DMS 273 (cell line): ENCODE measurements at regions not wholly inside any gene's neighbourhood (a gene's known extent, or its start where the extent isn't known, plus 50 kb on each side); places are given as distances from the start of the nearest gene placed in this dataset.
"Not testable (repeated sequence)": the region's sequence is repeated elsewhere in the genome, so short reads cannot be mapped to it uniquely, and the experiment has no call there.

Experiments
- DNase-seq: peaks from one replicate; lab custom pipeline; 2025; ENCODE audit not compliant: unreplicated experiment; lab: John Stamatoyannopoulos, UW

DNA sequence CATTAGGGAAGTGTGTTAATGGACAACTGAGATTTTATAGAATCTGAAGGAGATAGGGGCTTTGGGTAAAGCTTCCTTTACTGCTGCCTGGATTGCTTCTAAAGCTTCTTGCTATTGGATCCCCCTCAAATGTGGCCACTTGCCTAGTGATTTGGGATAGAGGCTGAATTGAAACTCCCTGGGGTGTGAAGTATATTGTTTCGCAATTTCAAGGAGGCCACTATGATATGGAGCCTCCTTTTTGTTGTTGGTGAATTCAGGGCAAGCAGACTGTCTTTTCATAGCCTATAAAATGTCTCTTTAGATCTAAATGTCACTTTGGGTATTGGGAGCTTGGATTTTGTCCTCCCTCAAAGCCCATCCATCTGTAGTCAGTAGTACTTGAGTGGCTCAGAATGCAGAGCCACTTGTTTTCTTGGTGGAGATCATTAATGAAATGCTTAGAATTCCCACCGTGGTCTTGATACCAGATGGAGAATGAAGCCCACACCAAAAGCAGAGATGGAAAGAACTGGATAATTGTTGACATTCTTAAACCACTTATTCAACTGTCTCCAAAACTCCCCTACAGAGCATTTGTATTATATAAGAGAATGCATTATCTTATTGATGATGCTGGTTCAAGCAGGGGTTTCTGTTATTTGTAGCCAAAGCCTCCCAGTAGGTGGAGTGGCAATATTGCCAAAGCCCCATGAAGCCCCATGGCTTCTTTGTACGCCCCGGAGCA, 144.3 kb upstream of the KCNE2 start:
- no peak for DNase-seq

DNA sequence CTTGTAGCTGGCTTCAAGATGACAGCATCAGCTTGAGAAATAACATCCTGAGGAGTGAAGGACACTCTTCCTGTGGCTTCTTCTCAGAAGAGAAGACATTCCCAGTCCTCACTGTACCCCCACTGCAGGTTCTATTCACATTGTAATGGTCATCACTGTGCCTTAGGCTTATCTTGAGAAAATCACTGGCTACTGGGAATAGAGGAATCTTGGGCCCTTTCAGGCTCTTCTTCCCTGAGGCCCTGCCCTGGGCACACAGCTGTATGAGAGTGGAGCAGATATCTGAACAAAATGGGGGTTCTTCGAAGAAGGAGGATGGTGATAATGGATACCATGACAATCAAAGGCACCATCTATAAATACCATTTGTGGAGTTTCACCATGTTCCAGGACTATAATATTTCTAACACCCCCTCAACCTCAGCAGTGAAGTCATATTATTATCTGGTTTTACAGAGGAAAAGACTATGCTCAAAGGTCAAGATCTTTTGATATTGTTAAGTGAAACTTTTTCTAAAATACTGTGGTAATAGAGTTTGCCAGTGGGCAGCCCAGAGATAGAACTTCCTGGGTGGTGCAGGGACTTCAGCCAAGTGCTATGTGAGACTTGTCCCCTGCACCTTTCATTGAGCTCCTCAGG, 143.1 kb upstream of the KCNE2 start:
- DNase-seq = no peak

DNA sequence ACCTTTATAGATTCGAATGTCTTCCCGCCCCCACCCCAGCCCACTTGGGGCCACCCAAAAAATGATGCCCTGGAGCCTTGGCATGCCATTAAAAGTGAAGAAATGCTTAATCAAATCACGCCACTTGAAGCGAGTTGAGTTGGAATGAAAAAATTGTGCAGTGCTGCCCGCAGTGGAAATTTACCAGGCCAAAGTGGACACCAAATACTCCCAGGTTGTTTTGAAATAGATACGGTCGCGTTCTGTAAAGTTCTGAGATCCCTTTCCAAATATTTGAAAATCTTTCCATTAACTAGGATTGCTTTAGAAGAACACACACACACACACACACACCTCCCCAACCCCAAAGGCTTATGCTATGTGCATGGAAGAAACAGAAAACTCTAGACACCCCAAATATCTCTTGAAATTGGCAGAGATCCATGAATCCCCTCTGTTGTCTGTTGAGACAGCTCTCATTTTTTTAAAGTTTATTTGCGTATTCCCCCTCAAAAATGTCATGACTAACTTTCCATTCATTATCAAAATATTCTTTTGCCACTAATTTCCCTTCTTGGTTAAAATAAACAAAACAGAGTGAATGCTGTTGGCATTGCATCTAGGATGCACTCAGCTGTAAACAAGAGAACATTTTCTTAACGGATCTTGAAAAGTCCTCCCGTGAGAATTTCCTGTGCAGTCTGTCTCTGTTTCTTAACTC, 142.3 kb upstream of the KCNE2 start:
- DNase-seq = no peak

DNA sequence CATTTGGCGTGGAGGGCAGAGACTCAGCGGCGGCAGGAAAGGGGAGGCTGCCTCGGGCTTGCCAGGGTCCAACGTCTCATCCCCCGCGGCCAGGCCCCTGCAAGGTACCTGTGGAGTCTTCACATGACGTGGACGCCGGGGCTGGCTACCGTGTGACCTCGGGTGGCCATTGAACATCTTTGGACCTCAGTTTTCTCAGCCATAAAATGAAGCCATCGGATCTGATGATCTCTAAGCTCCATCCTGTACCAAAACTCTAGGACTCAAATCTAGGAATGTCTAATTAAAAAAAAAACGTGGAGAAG, 141.8 kb upstream of the KCNE2 start:
- DNase-seq = no peak

DNA sequence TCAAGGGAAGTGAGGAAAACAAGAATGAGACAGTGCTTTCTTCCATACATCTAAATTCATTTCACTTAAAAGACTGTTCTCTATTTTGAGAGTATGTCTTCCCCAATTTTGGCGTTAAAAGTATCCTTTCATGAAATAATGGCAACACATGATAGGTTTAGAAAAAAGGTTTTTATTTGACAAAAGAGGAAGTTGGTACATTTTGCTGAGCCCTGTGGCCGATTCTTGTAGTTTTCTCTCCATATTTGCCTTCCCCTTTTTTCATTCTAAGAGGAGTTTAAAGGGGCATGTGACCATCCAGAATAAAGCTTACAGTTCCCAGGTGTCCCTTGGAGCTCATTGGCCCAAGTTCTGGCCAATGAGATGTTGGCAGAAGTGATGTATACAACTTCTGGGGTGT, 140.4 kb upstream of the KCNE2 start:
- no peak for DNase-seq

DNA sequence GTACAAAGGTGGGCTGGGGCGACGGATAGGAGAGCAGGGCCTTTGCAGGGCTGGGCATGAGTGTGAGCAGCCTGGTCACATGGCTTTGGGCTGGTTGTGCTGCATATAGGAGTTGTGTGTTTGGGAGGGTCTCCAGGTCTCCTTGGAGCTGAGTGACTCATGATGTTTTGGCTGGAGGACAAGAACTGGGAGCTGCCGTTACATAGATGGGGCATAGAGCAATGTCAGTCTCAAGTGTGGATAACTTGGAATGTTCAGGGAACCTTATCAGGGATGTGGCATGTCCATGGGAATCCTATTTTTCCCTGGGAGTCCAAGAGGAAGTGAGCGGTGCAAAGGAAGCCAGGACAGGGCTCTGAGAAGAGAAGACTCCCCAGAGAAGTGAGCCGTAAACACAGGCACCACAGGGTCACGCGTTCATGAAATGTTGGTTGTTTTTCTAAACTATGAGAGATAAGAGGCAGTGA, 136.4 kb upstream of the KCNE2 start:
- no peak for DNase-seq

DNA sequence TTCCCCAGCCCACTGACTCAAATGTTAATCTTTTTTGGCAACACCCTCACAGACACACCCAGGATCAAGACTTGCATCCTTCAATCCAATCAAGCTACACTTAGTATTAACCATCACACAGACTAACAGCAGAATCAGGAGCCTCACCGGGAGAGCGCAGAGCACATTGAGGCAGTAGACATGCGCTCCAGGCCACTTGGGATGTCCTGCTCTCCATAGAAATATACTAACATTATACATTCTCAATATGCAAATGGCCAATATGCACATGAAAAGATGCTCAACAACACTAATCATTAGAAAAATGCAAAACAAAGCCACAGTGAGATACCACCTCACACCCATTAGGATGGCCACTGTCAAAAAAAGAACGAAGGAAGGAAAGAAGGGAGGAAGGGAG, 135.0 kb upstream of the KCNE2 start:
- DNase-seq = no peak

DNA sequence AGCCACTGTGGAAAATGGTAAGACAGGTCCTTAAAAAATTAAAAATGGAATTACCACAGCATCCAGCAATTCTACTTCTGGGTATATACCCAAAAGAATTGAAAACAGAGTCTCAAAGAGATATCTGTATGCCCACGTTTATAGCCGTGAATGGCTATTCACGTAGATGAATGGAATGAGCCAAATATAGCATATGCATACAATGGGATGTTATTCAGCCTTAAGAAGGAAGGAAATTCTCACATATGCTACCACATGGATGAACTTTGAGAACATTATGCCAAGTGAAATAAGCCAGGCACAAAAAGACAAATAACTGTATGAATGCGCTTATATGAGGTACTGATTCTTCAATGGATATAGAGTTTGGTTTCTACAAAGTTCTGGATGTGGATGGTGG, 134.5 kb upstream of the KCNE2 start:
- DNase-seq = no peak

DNA sequence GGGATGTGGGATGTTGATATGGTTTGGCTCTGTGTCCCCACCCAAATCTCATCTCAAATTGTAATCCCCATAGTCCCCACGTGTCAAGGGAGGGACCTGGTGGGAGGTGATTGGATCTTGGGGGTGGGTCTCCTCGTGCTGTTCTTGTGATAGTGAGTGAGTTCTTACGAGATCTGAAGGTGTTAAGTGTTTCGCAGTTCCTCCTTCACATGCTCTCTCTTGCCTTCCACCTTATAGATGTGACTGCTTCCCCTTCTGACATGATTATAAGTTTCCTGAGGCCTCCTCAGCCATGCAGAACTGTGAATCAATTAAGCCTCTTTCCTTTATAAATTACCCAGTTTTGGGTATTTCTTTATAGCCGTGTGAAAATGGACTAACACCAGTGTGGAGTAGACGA, 130.1 kb upstream of the KCNE2 start:
- not testable (repeated sequence) for DNase-seq

DNA sequence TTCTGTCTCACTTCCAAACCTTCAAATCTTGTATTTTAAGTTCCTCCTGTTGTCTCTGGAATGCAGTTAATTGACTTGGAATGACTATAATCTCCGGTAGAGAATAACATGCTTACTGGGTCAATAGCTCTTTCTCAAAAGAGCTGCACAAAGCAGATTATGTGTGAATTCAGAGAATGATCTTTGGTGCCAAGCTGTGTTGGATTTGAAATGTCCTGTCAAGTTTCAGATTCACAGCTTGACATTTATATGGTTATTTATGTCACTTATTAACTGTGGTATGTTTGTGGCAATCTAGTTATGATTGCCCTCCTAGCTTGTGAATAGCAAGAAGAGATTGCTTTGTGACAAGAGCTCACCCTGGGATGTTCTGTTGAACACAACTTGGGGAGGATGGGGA, 128.3 kb upstream of the KCNE2 start:
- DNase-seq = no peak

DNA sequence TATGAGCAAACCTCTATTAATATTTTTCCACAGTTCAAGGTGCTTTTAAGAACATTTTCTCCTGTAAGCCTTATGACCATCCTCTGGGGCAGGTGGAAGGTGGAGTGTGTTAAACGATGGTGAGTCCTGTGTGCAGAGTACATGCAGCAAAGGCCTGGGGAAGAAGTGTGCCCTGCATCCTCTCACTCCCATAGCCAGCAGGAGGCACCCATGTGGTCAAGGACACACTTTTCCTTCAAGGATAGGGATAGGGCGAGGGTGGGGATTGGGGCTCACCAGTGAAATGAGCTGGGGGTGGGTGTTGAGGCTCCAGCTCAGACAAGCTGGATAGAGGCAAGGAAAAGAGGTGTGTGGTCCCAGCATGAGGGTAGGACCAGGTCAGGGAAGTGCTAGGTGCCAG, 120.8 kb upstream of the KCNE2 start:
- no peak for DNase-seq

DNA sequence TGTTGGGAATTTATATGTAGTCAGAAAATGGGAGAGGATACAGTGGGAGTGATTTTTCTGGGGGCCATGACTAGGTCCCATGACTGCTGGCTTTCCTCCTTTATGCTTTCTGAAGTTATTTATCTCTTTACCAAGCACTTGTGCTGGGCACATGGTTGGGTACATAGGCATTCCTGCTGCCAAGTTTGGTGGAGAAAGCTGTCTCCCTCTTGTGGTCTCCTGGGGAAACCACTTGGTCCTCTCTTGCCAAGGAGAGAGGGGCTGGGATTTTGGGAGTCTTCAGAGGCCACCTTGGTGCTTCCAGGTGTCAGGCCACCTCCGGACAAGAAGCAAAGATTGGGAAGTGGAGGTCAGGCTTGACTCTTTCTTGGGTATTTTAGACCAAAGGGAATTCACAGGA, 120.2 kb upstream of the KCNE2 start:
- peak; percentile 64 for DNase-seq

DNA sequence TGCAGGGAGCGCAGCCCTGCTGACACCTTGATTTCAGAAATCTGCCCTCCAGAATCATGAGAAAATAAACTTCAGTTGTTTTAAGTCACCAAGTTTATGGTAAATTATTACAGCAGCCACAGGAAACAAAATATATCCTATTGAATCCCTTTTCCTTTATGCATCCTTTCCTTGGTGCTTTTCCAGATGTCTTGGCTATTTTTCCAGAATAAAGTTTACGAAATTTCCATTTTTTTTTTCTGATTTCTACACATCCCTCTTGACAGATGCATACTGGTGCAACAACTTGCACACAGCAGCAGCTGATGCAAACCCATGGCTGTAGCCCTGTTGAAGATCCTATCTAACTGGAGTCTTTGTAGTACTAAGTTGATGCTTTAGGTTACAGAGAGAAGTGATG, 111.1 kb upstream of the KCNE2 start:
- no peak for DNase-seq

DNA sequence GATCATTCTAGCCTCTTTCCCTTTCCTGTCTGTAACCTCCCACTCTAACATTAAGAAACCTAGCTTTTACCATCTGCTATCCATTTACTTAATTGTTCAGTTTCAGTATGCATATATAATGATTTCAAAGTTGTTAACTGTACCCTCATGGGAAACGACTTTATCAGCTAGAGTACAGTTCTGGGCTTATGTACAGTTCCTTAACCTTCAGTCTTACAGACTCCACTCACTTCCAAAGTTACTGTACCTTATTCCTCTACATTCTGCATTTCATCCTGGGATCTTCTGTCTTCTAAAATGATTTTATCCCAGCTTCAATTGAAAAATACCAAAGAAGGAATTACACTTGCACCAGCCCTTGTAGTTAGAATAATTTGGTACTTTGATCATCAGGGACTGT, 108.7 kb upstream of the KCNE2 start:
- DNase-seq = no peak

DNA sequence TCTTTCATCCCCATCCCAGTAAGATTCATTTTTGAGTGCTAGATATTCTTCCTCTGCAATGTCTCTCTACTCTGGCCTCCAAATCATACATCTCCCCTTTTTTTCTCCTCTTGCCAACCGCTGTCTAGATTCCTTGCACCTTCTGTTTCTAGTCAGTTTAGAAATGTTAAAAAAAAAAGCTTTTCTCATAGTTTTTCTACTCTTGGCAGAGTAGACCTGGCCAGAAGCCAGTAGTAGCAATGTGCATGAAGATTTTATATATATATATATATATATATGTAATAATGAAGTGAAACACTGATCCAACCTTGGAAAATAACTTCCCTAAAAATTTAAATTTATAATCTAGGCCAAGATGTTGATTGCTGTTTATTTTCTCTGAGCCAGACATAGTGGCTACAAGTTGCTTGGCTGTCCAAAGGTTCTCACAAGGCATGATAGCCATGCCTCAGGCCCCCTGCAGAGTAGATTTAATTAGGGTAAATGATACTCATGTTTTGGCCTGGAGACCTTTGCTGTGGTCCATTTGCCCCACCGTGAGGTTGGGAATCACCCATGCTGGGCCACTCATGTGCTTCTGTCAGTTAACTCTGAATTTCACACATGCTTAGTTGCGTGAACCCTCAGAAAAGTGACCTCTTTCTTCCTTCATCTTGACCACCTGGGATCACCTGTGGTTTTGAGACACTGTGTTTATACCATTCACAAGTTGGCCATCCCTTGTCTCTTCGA, 103.4 kb upstream of the KCNE2 start:
- DNase-seq = no peak

DNA sequence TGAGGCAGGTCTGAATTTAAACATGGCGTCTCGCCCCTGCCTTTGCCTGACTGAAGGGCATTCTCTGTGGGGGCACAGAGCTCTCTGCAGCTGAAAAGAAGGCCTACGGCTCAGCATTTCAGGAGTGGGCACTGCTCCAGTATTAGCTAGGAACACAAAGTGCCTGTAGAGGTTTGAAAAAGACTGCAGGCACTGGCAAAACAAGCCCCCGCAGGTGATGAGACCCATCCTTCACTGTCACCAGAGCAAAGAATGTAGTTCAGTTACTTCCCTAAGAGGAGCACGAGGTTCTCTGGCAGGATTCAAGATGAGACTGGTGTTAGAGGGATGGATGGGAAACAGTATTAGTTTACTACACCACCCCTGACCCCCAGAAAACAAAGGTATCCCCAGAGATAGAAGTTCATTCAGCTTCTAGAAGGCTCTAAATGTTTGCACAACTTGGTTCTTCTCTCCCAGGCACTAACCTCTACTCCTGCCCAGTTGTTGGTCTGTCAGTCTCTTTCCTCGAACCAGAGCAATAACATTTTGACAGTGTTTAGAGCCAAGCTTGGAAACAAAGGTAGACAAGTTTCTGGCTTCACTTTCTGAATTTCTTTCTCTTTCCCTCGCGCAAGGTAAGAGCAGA, 101.9 kb upstream of the KCNE2 start:
- DNase-seq = no peak

DNA sequence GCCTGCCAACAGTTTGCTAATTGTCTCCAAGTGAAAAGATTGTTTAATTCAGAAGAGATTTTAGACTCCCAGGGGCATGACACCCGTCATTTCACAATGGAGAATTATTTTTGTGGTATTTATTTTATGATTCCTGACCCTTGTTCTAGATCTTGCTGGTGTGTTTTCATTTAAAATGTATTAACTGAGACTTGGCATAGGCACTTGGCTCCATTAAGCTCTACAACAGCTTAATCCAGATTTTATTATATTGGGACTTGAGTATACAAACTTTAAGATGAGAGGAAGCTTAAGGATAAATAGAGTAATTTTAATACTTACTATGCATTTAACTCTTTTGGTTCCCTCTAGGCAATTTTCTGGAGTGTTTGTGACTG, 101.3 kb upstream of the KCNE2 start:
- no peak for DNase-seq

DNA sequence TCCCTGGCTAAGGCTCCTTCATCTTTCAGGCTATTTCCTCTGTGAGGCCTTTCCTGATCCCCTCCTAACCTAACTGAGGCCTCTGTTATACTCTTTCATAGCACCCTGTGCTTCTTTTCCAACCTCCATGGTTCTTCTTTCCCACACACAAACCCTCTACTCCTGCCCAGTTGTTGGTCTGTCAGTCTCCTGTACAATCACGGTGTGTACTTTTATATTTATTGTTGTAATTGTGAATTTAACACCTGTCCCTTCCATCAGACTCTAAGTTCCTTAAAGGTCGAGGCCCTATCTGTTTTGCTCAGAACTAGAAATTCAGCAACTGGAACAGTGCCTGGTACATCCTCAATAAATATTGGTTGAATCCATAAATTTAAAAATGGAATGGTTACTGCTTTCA, 100.2 kb upstream of the KCNE2 start:
- no peak for DNase-seq

DNA sequence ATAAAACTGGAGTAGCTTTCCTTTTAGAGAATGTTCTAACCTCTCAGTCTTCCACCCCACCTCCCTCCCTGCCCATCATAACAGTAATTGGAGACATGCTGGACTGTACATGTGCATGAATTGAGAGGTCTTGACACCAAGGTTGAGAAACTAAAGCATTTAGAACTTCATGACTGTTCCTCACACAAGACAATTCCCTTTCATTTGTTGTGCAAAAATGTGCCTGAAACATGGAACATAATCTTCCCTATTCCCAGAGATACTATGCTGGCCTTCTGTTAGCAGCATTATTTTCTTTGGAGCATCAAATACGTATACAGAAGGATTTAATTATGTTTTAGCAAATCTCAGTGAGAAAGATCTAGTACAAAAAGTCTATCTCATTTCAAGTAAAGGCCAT, 97.5 kb upstream of the KCNE2 start:
- DNase-seq = no peak

DNA sequence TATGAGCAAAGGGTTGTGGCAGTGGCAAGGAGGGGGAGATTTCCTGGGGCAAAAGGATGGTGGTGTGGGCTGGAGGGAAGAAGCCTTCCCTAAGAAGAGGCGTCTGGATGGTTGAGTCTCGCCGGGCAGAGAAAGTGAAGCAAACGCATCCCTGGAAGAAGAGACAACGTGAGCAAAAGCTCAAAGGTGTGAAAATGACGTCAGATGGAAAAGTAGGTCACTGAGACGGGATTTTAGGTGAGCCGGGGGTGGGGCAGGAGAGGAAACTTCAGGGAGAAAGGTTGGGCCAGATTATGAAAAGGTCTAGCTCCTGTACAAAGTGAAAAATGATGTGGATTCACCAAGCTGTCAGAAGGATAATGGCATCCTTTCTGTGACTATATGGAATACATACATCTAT, 95.3 kb upstream of the KCNE2 start:
- DNase-seq = no peak

DNA sequence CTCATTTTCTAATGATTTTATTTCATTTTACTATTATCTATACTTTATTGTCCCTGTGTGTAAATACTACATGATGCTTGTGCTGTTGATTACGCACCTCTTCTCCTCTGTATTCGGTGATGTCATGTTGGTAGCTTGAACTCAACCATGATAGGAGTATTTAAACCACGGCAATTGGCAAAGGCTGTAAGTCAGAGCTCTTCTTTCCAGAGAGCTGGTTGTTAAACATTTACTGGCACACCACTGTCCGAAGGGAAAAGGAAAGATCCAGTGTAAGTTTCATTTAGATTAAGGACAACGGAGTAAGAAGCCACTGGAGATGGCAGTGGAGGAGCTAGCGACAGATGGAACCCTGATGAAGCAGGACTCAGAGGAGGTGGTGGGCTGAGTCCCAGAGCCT, 93.4 kb upstream of the KCNE2 start:
- DNase-seq = no peak
